ENCODE measurements at regions not wholly inside any gene's neighbourhood (a gene's known extent, or its start where the extent isn't known, plus 50 kb on each side); places are given as distances from the start of the nearest gene placed in this dataset.
"Not testable (repeated sequence)": the region's sequence is repeated elsewhere in the genome, so short reads cannot be mapped to it uniquely, and the experiment has no call there.

DNA sequence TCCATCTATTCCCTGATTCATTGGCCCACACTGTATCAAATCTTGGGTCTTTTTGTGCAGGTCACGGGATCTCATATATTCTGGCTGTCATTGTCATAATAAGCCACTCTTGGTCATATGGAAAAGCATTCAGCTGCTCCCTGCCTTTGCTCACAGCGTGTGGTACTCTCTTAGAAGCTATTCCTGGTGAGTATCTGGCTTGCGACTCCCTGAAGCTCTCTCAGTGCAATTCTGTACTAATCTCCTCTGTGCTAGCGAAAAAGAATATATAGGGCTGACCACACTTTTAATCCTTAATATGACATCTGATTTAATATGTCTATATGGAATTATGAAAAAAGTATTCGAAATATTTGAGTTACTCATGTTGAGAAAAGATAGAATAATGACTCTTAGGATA lies 440.8 kb upstream of the GBE1 start:
- DNase-seq (ENCODE audit: low spot score) (no peak), ATAC-seq (no peak)

DNA sequence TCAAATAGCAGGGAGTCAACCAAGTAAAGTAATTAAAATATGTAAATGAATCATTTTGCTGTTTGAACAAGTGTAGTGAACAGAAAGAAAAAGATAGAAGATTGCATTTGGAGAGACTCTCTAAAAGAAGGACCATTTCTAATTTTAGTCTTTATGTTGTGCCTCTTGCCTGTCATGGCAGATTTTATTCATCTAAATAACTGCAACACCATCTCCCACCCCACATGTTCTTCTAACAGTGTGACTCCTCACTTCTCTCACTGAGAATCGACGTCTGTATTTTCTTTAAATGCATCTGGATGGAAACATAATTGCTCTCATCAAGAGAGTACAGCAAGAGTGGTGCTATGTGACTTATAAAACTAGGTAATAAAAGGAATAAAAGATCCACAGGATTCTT lies 439.9 kb upstream of the GBE1 start:
- ATAC-seq = no peak

GRCh38 chr3:82198009-82198408 lies 436.6 kb upstream of the GBE1 start:
- no peak for DNase-seq (ENCODE audit: low spot score)
- ATAC-seq = no peak

More for the DNA sequence above, 439.9 kb upstream of the GBE1 start:
- DNase-seq (ENCODE audit: low spot score) = no peak

GRCh38 chr3:82196645-82197044 lies 435.2 kb upstream of the GBE1 start:
- DNase-seq (ENCODE audit: low spot score) (no peak), ATAC-seq (no peak)

DNA sequence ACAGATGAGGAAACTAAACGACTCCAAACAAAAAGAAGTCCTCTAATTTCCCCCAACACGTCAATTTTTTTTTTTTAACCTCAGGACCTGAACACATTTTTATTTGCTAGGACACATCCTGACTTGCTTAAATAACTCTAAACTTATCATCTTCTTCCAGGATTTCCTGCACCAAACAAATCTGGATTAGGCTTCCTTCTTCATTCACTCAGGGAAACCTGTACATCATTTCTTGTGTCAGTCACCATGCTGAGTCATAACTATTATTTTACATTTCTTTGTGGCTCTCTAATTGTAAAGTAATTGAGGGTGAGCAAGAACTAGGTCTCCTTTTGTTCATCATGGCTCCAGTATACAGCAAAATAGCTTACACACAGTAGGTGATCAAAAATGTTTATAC lies 433.4 kb upstream of the GBE1 start:
- no peak for DNase-seq (ENCODE audit: low spot score)
- no peak for ATAC-seq

DNA sequence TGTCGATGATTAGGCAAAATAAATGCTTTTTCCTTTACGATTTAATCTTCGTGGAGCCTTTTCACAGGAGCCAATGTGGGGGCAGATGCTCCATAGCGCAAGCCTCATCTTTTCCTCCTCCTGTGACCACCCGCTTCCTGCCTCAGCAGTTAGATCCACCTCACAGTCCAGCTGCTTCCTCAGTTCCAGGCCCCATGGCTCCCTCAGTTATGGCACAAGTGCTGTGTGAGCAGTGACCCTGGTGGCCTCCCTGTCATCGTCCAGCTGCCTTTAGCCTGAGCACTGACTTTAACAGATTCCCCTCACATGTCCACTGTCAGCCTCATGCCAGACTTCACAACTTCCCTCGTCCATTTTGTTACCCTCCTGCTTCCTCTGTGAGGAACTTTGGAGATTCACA lies 424.6 kb upstream of the GBE1 start:
- DNase-seq (ENCODE audit: low spot score) (no peak), ATAC-seq (no peak)

- no peak for DNase-seq (ENCODE audit: low spot score)
- no peak for ATAC-seq
Measured at GRCh38 chr3:82179291-82179690, 417.8 kb upstream of the GBE1 start.

- no peak for DNase-seq (ENCODE audit: low spot score)
- no peak for ATAC-seq
Measured at GRCh38 chr3:82178291-82178690, 416.8 kb upstream of the GBE1 start.

DNA sequence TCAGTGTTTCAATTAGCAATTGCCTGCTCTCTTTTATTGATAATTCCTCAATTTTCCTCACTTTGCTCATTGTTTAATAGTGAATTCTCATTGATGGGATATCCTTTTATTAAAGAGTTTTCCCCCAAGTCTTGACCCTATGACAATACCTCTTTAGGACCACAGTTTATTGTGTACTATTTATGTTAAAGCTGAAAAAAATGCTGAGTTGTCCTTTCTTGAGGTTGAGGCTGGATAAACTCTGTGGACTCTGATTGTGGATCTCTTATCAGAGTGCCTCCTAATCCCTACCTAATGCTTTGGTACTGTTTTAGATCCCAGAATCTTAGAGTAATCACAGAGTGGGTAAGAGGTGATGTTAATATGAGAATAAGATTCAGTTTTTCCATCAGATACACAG lies 416.3 kb upstream of the GBE1 start:
- ATAC-seq (no peak), DNase-seq (ENCODE audit: low spot score) (no peak)

DNA sequence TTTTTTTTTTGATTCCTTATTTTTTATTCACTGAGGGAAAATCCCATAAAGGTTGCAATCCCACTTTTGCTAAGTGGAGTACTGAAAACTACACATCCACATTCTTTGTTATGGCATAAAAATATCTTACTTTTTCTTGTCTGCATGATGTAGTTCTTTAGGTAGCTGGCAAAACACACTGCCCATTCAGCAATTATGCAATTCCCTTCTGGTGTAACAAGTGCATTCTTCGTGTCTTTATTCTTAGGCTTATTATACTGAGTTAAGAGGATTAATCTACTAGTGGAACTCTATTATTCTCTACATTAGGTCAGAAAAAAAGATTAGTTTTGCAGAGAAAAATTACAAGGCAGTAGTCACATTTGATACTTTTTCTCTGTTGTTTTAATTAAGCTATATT lies 403.8 kb upstream of the GBE1 start:
- no peak for ATAC-seq
- DNase-seq (ENCODE audit: low spot score) = no peak

DNA sequence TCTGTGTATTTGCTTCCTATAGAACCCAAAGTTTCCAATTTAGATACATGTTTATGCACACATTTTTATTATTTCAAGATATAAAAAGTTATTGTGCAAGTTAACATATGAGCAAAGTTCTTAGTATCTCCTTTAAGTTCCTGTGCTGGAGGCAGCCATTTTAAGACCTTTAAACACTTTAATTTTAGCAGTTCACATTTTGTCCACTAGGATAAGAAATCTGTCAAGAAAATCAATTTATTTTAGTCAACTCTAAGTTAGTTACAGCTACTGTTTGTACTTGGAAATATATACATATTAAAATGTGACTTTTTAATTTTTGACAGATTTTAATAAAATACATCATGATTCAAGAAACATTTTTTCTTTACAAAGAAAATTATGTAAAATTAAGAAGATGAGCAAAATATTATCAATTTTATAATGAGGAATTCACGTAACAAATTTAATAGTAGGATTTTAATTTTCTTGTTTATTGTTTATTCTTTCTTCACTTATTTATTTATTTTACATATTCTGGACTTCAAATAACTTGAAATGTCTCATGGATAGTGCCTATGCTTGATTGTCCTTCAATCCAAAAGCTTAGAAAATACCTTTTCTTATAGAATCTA lies 402.6 kb upstream of the GBE1 start:
- DNase-seq (ENCODE audit: low spot score) (no peak), ATAC-seq (no peak)

DNA sequence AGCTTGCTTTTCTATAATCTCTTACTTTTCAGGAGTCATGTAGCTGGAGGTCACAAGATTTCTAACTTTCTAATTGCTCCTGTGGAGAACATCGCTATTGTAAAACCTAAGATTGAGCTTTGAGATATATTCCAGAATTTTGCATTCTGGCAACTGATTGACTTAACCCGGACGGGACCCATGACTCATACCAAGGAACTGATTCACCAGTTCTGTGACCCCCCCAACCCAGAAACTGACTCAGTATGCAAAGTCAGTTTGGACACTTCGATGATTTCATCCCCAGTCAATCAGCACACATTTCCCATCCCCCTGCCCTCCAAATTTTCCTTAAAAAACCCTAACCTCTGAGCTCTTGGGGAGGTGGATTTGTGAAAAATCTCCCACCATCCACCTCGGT lies 396.5 kb upstream of the GBE1 start:
- ATAC-seq (no peak), DNase-seq (ENCODE audit: low spot score) (no peak)

DNA sequence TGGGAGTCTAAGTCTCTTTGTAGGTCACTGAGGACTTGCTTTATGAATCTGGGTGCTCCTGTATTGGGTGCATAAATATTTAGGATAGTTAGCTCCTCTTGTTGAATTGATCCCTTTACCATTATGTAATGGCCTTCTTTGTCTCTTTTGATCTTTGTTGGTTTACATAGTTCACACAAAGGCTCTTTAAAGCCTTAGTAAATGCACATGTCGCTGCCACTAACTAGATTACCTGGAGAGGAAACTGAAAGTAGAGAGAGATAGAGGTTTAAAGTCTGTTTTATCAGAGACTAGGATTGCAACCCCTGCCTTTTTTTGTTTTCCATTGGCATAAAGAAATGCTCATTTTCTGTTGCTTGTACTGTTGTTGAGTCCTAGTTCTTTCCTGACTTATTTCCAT lies 392.4 kb upstream of the GBE1 start:
- not testable (repeated sequence) for DNase-seq (ENCODE audit: low spot score); ATAC-seq

DNA sequence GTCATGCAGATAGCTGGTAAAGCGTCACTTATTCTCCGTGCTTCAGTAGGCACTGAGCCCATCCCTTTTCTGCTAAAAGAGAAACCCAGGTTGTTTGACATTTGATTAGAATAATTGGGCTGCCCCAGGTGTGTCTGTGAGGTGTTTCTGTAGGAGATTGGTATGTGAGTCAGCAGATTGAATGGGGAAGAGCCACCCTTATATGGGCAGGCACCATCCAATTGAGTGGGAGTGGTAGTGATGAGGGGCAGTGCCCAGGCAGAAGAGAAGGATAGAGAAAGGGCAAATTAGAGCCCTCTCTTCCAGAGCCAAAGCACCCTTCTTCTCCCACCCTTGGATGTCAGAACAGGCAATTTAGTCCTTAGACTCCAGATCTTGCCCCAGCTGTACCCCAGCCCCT lies 384.3 kb upstream of the GBE1 start:
- ATAC-seq (no peak), DNase-seq (ENCODE audit: low spot score) (no peak)

GRCh38 chr3:82144811-82145210 lies 383.4 kb upstream of the GBE1 start:
- no peak for ATAC-seq
- no peak for DNase-seq (ENCODE audit: low spot score)

DNA sequence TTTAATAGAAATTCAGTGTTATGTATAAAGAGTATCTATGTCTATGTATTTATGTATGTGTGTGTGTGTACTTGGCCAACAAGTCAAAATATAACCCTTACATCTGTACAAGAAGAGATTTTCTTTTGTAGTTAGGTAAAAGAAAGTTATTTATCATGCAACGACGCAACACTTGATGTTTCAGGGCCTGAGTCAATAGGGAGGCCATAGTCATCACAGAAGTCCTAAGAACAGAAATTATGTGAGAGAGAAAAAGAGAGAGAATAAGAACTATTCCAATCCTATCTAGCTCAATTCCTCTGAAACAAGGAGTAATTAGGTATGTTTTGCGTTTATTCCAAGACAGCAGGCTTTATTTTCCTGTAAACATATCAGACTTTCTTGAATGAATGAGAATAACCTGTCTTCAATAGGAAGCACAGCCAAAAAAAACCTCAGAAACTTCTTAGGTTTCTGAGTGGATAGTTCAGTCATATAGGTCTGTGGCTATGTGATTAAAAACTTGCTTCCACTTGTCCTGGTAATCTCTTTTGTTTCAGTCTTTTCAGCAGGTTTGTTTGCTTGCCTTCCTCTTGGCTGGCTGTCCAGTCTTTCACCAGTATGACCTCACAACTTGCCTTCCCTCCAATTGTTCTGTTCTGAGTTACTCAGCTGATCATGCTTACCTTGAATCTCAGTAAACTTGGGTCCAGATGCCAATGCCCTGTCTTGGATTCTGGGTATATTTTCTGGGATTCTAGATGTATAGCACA lies 382.4 kb upstream of the GBE1 start:
- ATAC-seq (no peak), DNase-seq (ENCODE audit: low spot score) (no peak)

DNA sequence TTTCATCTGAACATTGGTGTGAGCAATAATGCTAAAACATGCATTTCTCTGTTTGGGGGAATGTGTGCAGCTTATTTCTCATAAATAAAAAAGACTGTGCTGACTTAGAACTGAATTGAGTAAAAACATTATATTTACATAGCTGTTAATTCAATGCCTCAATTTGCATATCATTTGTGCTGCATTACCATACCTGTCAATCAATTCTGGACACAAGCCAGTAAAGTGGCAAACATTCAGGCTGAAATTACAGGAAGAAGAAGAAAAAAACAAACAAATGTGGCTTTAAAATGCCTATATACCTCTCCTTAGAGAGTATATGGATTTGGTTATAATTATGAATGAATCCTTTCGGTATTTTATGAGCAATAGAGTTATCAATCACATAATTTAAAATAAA lies 380.1 kb upstream of the GBE1 start:
- DNase-seq (ENCODE audit: low spot score) = no peak
- no peak for ATAC-seq

- ATAC-seq (no peak), DNase-seq (ENCODE audit: low spot score) (no peak)
Measured at GRCh38 chr3:82137861-82138260, 376.4 kb upstream of the GBE1 start.

DNA sequence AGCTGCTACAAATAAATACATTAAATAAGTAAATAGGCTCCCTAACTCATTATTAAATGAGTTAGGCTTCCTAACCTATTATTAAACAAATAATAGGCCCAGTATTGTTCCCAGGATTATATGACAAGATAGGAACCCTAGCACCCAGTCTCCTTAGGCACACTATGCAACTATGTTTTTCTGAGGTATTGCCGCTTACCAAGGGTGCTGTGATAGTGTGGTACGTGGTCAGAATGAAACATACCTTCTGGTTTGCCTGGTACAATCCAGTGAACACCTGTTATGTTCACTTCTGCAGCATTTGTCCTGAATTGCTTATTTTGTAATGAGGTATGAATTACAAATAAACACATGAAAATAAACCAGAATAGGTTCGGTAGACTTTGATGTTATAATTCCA lies 375.6 kb upstream of the GBE1 start:
- no peak for ATAC-seq
- DNase-seq (ENCODE audit: low spot score) = no peak

- ATAC-seq (peak; percentile 95), DNase-seq (ENCODE audit: low spot score) (peak; percentile 60)
Measured at GRCh38 chr3:82133070-82133606, 371.7 kb upstream of the GBE1 start.

DNA sequence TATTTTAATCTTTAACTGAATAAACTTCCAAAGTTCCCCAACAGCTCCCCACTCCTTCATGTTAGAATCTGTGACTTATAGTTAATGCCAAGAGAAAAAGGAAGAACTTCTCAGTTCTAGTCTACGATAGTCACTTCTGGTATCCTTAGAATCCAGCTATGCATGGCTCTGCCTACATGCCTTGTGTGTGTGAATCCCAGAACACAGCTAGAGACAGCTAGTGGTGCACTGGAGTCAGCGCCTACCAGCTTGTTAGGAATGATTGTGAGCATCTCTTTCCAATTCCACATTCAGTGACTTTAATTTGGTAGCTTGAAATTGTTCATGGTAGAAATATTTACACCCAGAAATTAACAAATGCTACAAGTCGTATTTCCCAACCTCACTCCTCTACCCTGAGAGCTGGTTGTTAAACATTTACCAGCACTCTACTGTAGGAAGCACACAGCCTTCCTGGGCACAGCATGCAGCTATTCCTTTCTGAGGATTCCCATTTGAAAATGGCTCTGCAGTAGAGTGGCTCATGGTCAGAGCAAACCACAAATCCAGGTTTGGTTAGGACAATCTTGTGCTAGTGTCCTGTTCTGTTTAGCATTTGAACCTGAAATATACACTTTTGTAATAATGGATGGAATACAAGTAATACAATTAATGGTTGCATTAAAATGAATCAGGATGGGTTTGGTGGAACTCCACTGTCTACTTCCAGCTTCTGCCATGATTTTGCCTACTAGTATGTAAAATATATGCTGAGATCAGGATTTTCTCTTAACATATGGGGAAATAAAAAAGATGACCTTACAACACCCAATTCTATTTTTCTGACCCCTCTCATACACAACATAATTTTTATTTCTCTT lies 371.0 kb upstream of the GBE1 start:
- no peak for DNase-seq (ENCODE audit: low spot score)
- peak; percentile 95 for ATAC-seq

- ATAC-seq = no peak
Measured at GRCh38 chr3:82130046-82130445, 368.6 kb upstream of the GBE1 start.

More at GRCh38 chr3:82130046-82130445, 368.6 kb upstream of the GBE1 start:
- no peak for DNase-seq (ENCODE audit: low spot score)

Data from left lobe of liver (tissue), 2 donors.